ENCODE measurements at regions not wholly inside any gene's neighbourhood (a gene's known extent, or its start where the extent isn't known, plus 50 kb on each side); places are given as distances from the start of the nearest gene placed in this dataset.

DNA sequence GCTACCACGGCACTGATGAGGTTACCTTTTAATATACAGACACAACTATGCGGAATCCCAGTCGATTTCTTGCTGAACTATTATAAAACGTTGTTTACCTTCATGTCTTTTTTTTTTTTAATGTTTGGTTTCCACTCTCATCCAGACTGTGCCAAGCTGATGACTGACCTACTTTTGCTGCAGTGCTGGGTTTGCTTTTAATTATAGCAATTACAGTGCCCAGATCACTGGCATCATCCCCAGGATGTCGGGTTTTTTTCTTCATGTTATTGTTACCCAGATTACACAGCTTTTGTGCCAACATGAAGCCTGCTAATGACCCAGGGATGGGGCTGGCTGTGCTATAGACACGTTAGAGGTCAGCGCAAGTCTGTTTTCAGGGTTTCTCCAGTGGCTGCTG lies 294.0 kb upstream of the ATP10A start:
- Mint-ChIP-seq H3K4me3 (no peak overlapping the region), H3K27me3 (peaks cover 17% of the 10 kb centered on the region), H3K27ac (no peak overlapping the region), H3K9me3 (ENCODE audit: low read depth) (peaks cover 13% of the 10 kb centered on the region), H3K4me1 (ENCODE audit: low read depth) (no peaks in the 10 kb centered on the region), H3K36me3 (no peaks in the 10 kb centered on the region)

DNA sequence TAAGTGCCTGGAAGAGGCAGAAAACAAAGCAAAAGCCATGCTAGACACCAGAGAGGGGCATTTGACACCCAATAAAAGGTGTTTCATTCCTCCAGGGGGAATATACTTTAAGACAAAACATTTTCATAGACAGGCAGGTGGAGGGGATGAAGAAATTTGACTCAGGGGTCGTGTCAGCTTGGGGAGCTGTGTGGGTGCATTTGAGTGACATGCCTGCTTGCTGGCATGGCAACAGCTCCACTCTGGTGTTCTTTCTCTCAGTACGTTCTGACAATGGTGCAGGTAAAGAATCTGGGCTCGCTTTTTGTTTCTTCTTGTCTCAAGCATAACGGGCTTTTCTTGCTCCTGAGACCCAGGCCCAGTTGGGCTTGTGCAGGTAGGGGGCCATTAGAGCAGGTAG lies 292.9 kb upstream of the ATP10A start:
- H3K36me3 Mint-ChIP-seq: no peaks in the 10 kb centered on the region
- no peak overlapping the region for H3K4me3 Mint-ChIP-seq
- H3K4me1 Mint-ChIP-seq (ENCODE audit: low read depth): no peaks in the 10 kb centered on the region
- peaks cover 12% of the 10 kb centered on the region for H3K27me3 Mint-ChIP-seq
- no peak overlapping the region for H3K27ac Mint-ChIP-seq
- H3K9me3 Mint-ChIP-seq (ENCODE audit: low read depth): peaks cover 13% of the 10 kb centered on the region

DNA sequence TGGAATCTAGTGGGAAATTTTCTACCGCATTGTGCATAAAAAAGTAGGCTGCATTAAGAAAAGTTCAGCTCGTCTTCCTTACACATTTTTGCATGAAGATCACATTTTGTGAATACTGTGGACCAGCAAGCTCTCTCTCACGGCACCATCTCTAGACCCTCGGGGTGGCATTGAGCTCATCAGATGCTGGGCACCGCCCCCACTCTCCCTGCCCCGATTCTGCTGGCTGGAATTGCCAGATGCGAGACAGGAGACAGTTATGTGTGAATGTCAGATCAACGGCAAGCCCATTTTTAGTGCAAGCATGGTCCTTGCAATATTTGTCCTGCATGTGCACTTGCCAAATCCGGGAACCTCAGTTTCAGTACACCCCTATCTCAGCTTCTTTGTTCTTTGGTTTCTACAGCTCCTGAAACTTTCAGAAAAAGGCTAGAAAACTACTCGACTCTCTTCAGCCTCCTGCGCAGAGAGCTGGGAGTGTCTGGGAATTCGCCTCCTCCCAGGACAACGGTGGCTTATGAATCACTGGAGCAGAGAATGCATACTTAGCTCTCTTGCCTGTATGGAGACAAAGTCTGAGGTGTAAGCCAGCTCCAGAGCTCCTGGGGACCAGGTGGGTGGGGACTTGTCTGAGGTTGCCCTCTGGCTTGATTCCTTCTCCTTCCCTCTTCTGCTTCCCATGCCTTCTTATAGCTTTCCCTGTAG lies 285.2 kb upstream of the ATP10A start:
- Mint-ChIP-seq H3K36me3 (no peaks in the 10 kb centered on the region), H3K4me3 (no peak overlapping the region), H3K27ac (no peak overlapping the region), H3K27me3 (peaks cover 12% of the 10 kb centered on the region), H3K9me3 (ENCODE audit: low read depth) (peaks cover 3% of the 10 kb centered on the region), H3K4me1 (ENCODE audit: low read depth) (no peaks in the 10 kb centered on the region)

DNA sequence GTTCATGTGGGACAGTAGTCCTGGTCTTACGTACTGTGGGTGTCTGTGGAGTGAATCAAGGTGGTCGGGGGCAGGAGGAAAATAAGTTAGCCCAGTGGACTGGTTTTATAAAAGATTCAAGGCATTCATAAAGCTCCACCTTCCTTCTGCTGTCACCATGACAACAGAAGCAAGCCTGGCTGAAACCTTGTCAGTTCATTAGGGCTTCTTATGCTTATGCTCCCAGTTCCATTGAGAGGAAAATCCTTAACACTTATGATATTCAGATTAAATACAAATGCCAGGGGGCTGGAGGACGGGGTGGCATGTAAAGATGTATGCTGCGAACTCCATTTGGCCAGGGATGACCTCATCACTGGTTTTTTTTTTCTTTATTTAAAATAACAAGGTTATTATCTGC lies 283.1 kb upstream of the ATP10A start:
- Mint-ChIP-seq H3K4me3 (no peak overlapping the region), H3K9me3 (ENCODE audit: low read depth) (no peaks in the 10 kb centered on the region), H3K27me3 (peaks cover 17% of the 10 kb centered on the region)

GRCh38 chr15:26145796-26146195 lies 282.7 kb upstream of the ATP10A start:
- Mint-ChIP-seq H3K9me3 (ENCODE audit: low read depth) (no peaks in the 10 kb centered on the region), H3K4me3 (no peak overlapping the region), H3K27ac (no peak overlapping the region), H3K36me3 (no peaks in the 10 kb centered on the region), H3K27me3 (peaks cover 17% of the 10 kb centered on the region), H3K4me1 (ENCODE audit: low read depth) (no peaks in the 10 kb centered on the region)

More for the DNA sequence above, 283.1 kb upstream of the ATP10A start:
- H3K4me1 Mint-ChIP-seq (ENCODE audit: low read depth): no peaks in the 10 kb centered on the region
- H3K36me3 Mint-ChIP-seq: no peaks in the 10 kb centered on the region
- no peak overlapping the region for H3K27ac Mint-ChIP-seq

DNA sequence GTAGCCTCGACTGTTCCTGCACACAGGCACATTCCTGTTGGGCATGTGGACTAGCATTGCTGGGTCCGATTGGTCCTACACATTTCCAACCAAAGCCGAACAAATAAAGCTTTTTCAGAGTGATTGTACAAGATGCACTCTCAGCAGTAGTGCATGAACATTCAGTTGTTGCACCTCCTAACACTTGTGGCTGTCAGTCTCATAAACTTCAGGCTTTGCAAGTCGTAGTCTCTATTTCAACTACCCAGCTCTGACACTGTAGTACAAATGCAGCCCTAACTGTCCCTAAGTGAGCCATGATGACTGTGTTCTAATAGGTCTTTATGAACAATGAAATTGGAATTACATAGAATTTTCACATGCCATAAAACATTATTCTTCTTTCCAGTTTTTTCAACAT lies 281.7 kb upstream of the ATP10A start:
- H3K9me3 Mint-ChIP-seq (ENCODE audit: low read depth): no peaks in the 10 kb centered on the region
- H3K36me3 Mint-ChIP-seq: no peaks in the 10 kb centered on the region
- H3K27ac Mint-ChIP-seq: no peak overlapping the region
- no peak overlapping the region for H3K4me3 Mint-ChIP-seq
- H3K27me3 Mint-ChIP-seq: peaks cover 17% of the 10 kb centered on the region
- no peaks in the 10 kb centered on the region for H3K4me1 Mint-ChIP-seq (ENCODE audit: low read depth)

GRCh38 chr15:26143221-26143620 lies 280.1 kb upstream of the ATP10A start:
- no peaks in the 10 kb centered on the region for H3K36me3 Mint-ChIP-seq
- no peaks in the 10 kb centered on the region for H3K4me1 Mint-ChIP-seq (ENCODE audit: low read depth)
- H3K4me3 Mint-ChIP-seq: no peak overlapping the region
- H3K27ac Mint-ChIP-seq: no peak overlapping the region
- no peaks in the 10 kb centered on the region for H3K9me3 Mint-ChIP-seq (ENCODE audit: low read depth)
- H3K27me3 Mint-ChIP-seq: peaks cover 17% of the 10 kb centered on the region

- Mint-ChIP-seq H3K4me1 (ENCODE audit: low read depth) (no peaks in the 10 kb centered on the region), H3K27ac (no peak overlapping the region), H3K4me3 (no peak overlapping the region), H3K27me3 (peaks cover 8% of the 10 kb centered on the region), H3K36me3 (no peaks in the 10 kb centered on the region), H3K9me3 (ENCODE audit: low read depth) (no peaks in the 10 kb centered on the region)
Measured at GRCh38 chr15:26134812-26135211, 271.7 kb upstream of the ATP10A start.

DNA sequence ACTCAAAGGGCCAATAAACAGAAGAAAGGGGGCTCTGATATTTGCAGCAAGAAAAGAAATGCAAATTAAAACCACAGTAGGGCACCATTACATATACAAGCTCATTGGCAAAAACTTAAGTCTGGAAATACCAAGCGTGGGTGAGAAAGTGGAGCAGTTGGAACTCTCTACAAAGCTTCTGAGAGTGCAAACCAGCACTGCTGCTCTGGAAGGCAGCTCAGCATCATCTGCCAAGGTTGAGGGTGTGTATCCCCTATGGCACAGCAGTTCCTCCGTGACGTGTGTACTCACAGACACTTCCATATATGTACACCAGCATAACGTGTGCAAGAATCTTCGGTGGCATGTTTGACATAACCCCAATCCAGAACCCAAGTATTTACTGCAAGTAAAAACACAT lies 271.0 kb upstream of the ATP10A start:
- peaks cover 8% of the 10 kb centered on the region for H3K27me3 Mint-ChIP-seq
- H3K36me3 Mint-ChIP-seq: no peaks in the 10 kb centered on the region
- H3K9me3 Mint-ChIP-seq (ENCODE audit: low read depth): no peaks in the 10 kb centered on the region
- no peak overlapping the region for H3K4me3 Mint-ChIP-seq
- H3K4me1 Mint-ChIP-seq (ENCODE audit: low read depth): no peaks in the 10 kb centered on the region
- H3K27ac Mint-ChIP-seq: no peak overlapping the region

DNA sequence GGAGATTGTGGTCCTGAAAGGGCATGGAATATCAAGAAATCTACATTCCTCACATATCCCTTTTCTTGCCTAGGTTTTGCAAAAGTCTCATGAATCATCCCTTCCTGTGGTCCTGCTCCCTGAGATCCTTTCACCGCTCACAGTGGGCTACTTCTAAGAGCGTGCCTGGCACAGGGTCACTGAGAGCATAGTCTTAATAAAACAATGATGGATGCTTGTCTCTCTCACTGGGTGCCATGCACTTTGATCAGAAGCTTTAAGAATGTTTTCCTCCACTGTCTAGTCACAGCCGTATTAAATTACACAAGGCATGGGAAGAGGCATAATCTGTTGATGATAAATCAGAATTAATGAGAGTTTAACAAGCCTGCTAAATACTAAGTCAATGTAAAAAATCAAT lies 269.7 kb upstream of the ATP10A start:
- Mint-ChIP-seq H3K36me3 (no peaks in the 10 kb centered on the region), H3K4me1 (ENCODE audit: low read depth) (no peaks in the 10 kb centered on the region), H3K4me3 (no peak overlapping the region), H3K27me3 (peaks cover 8% of the 10 kb centered on the region), H3K9me3 (ENCODE audit: low read depth) (no peaks in the 10 kb centered on the region), H3K27ac (no peak overlapping the region)

DNA sequence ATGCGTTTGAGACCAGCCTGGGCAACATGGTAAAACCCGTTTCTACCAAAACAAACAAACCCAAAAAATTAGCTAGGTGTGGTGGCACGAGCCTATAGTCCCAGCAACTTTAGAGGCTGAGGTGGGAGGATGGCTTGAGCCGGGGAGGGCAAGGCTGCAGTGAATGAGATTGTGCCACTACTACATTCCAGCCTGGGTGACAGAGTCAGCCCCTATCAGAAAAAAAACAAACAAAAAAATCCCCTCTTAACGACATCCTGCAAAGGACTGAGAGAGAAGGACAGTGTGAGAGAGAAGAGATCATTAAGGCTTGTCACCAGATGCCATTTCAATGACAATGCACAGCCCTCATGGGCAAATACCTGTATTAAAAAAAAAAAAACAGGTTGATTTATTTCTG lies 266.7 kb upstream of the ATP10A start:
- Mint-ChIP-seq H3K36me3 (no peaks in the 10 kb centered on the region), H3K9me3 (ENCODE audit: low read depth) (no peaks in the 10 kb centered on the region), H3K27ac (no peak overlapping the region), H3K4me3 (no peak overlapping the region), H3K4me1 (ENCODE audit: low read depth) (no peaks in the 10 kb centered on the region), H3K27me3 (peaks cover 9% of the 10 kb centered on the region)

GRCh38 chr15:26128611-26129140 lies 265.5 kb upstream of the ATP10A start:
- Mint-ChIP-seq H3K4me3 (no peak overlapping the region), H3K27me3 (peaks cover 9% of the 10 kb centered on the region)

GRCh38 chr15:26126819-26127387 lies 263.8 kb upstream of the ATP10A start:
- H3K4me1 Mint-ChIP-seq (ENCODE audit: low read depth): no peaks in the 10 kb centered on the region
- no peaks in the 10 kb centered on the region for H3K9me3 Mint-ChIP-seq (ENCODE audit: low read depth)
- H3K4me3 Mint-ChIP-seq: no peak overlapping the region
- H3K27ac Mint-ChIP-seq: no peak overlapping the region
- no peaks in the 10 kb centered on the region for H3K36me3 Mint-ChIP-seq
- peaks cover 4% of the 10 kb centered on the region for H3K27me3 Mint-ChIP-seq

More at GRCh38 chr15:26128611-26129140, 265.5 kb upstream of the ATP10A start:
- Mint-ChIP-seq H3K27ac (no peak overlapping the region), H3K36me3 (no peaks in the 10 kb centered on the region), H3K4me1 (ENCODE audit: low read depth) (no peaks in the 10 kb centered on the region), H3K9me3 (ENCODE audit: low read depth) (no peaks in the 10 kb centered on the region)

GRCh38 chr15:26126070-26126469 lies 262.9 kb upstream of the ATP10A start:
- Mint-ChIP-seq H3K9me3 (ENCODE audit: low read depth) (no peaks in the 10 kb centered on the region), H3K27me3 (peaks cover 3% of the 10 kb centered on the region), H3K4me3 (no peak overlapping the region), H3K27ac (no peak overlapping the region), H3K36me3 (no peaks in the 10 kb centered on the region), H3K4me1 (ENCODE audit: low read depth) (no peaks in the 10 kb centered on the region)

DNA sequence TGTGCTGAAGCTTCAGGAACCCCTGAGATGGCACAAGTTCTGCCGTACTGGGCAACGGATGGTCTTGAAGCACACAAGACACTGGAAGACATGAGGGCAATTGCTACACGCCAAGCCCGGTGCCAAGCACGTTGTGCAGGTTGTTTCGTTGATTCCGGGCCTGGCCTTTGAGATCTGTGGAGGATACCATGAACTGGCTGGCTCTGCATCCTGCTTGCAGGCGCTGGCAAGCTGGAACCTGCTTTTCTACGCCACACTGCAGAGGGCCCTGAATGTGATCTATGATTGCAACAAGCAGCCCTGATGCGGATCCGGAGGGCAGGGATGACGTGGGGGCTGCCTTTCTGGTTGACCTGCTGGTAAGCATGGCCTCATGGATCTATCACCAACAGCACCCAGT lies 262.5 kb upstream of the ATP10A start:
- Mint-ChIP-seq H3K36me3 (no peaks in the 10 kb centered on the region), H3K4me3 (no peak overlapping the region), H3K27me3 (peaks cover 3% of the 10 kb centered on the region), H3K9me3 (ENCODE audit: low read depth) (no peaks in the 10 kb centered on the region), H3K4me1 (ENCODE audit: low read depth) (no peaks in the 10 kb centered on the region), H3K27ac (no peak overlapping the region)

- Mint-ChIP-seq H3K27ac (no peak overlapping the region), H3K4me1 (ENCODE audit: low read depth) (no peaks in the 10 kb centered on the region), H3K36me3 (no peaks in the 10 kb centered on the region), H3K9me3 (ENCODE audit: low read depth) (no peaks in the 10 kb centered on the region), H3K27me3 (no peaks in the 10 kb centered on the region), H3K4me3 (no peak overlapping the region)
Measured at GRCh38 chr15:26119322-26119721, 256.2 kb upstream of the ATP10A start.

Data from activated naive CD8-positive, alpha-beta T cell (primary cell).